ENCODE measurements at regions not wholly inside any gene's neighbourhood (a gene's known extent, or its start where the extent isn't known, plus 50 kb on each side); places are given as distances from the start of the nearest gene placed in this dataset.
"Not testable (repeated sequence)": the region's sequence is repeated elsewhere in the genome, so short reads cannot be mapped to it uniquely, and the experiment has no call there.

DNA sequence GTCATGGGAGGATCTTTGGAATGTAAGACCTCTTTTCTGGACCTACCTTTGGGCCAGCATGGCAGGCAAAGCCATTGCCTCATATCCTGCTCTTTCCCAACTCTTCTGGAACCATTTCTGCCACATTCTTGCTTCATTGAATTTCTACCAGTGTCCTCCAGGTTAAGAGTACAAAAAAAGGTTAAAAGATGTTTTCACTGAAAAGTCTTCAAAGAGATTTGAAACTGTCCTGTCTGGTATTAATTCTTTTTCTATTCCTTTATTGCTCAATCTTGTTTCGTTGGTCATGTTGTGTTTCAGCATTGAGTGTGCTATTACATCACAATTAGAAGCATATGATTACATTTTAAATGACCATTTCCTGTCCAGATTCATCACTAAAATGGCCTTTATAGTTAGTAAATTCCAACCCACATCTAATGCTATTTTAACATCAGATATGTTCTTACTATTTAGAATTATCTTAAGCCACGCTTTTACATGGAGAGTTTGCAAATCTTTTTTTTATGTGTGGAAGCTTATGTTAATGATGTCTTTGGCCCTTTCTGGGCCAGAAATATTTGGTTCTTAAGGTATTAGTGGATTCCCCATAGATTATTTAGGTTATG lies 450.9 kb downstream of the GJA1 start:
- Histone ChIP-seq H3K9me3 (no peaks in the 10 kb centered on the region), H3K27me3 (no peaks in the 10 kb centered on the region), H3K27ac (no peak overlapping the region), H3K4me3 (no peak overlapping the region), H3K4me1 (ENCODE audit: insufficient read depth) (no peaks in the 10 kb centered on the region), H3K36me3 (no peaks in the 10 kb centered on the region)
- WGBS, 3 donors = 73 to 87% (median 80%) methylated on average over 2 of the region's 2 CpGs
- intact Hi-C loops (cut with DNase I) = no loop called here
- no peak for DNase-seq
- TF ChIP-seq EP300 (IDR thresholded peaks at IDR 0.05) (no peak), POLR2A (IDR thresholded peaks at IDR 0.05) (no peak)
- TF ChIP-seq, protein P1, sequence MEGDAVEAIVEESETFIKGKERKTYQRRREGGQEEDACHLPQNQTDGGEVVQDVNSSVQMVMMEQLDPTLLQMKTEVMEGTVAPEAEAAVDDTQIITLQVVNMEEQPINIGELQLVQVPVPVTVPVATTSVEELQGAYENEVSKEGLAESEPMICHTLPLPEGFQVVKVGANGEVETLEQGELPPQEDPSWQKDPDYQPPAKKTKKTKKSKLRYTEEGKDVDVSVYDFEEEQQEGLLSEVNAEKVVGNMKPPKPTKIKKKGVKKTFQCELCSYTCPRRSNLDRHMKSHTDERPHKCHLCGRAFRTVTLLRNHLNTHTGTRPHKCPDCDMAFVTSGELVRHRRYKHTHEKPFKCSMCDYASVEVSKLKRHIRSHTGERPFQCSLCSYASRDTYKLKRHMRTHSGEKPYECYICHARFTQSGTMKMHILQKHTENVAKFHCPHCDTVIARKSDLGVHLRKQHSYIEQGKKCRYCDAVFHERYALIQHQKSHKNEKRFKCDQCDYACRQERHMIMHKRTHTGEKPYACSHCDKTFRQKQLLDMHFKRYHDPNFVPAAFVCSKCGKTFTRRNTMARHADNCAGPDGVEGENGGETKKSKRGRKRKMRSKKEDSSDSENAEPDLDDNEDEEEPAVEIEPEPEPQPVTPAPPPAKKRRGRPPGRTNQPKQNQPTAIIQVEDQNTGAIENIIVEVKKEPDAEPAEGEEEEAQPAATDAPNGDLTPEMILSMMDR (IDR thresholded peaks at IDR 0.05) = no peak

DNA sequence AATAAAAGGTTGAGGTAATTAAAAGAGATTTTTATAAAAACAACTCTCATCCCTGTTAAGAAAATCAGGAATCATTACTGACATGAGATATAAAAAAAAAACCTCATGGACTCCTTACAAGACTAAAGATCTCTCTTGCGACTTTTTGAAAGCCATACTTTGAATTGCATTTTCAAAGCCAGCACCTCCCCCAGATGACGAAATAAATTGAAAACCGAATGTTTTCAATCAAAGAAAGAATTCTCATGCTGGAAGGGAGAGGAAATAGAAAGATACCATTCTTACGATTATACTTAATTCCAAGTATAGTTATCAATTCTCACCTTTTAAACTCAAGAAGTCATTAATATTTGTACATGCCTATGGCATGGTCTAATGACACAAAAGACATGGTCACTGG lies 452.3 kb downstream of the GJA1 start:
- DNase-seq = no peak
- TF ChIP-seq, protein P1 (IDR thresholded peaks at IDR 0.05) = no peak
- TF ChIP-seq EP300 (IDR thresholded peaks at IDR 0.05) = no peak
- no peak for TF ChIP-seq POLR2A (IDR thresholded peaks at IDR 0.05)
- Histone ChIP-seq H3K27me3 (no peaks in the 10 kb centered on the region), H3K27ac (no peak overlapping the region), H3K36me3 (no peaks in the 10 kb centered on the region), H3K9me3 (no peaks in the 10 kb centered on the region), H3K4me3 (no peak overlapping the region), H3K4me1 (ENCODE audit: insufficient read depth) (no peaks in the 10 kb centered on the region)
- intact Hi-C loops (cut with DNase I) = no loop called here
- 65 to 73% (median 66%) methylated on average over 4 of the region's 4 CpGs for WGBS, 3 donors

DNA sequence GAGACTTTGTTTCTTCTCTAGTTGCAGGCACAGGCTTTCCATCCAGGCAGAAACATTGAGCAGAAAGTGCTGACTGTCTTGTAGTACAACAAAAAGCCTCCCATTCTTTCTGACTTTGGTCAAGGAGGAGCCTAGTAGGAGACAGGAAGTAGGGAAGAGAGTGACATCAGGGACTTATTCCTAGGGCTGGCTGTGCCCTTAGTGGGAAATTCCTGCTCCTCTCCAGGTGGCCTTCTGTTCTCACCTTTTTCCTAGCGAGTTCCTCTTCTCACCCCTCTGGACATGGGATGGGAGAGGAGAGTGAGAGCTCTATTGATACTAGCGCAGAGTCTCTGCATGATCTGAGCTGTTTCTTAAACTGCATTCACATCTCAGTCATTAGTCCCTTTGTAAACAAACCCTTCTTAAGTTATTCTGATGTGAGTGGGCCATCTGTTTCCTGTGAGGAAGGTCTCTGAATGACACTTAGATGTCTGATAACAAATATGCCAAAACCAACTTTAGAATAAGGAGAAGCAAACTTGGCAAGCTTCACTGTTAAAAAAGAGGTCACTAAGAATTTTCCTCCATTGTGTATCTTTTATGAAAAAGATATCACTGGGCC lies 455.0 kb downstream of the GJA1 start:
- no peaks in the 10 kb centered on the region for H3K9me3 ChIP-seq
- DNase-seq = no peak
- TF ChIP-seq EP300 (IDR thresholded peaks at IDR 0.05) = no peak
- no peaks in the 10 kb centered on the region for H3K27me3 ChIP-seq
- H3K4me1 ChIP-seq (ENCODE audit: insufficient read depth) = no peaks in the 10 kb centered on the region
- H3K36me3 ChIP-seq = no peaks in the 10 kb centered on the region
- H3K27ac ChIP-seq = no peak overlapping the region
- WGBS, 3 donors = 78 to 88% (median 80%) methylated on average over 2 of the region's 2 CpGs
- intact Hi-C loops (cut with DNase I) = no loop called here
- no peak overlapping the region for H3K4me3 ChIP-seq

DNA sequence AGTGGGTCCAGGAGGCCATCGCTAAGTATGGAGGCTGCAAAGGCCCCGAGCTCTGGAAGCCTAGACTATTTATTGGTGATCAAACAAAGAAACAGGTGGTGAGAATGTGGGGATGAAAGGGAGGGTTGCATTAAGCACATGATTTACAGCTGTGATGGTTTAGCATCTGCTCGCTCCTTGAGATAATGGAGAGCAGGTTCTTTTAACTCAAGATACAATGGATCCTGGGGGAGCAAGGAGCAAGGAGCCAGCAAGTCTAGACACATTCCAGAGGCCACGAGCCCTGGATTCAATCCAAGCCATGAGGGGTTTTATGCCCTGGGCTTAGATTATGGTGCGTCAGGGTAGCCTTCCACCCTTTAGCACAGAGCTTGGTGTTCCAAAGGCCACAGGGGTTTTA lies 460.3 kb downstream of the GJA1 start:
- WGBS, 3 donors = 62 to 75% (median 73%) methylated on average over 5 of the region's 5 CpGs
- H3K4me3 ChIP-seq; H3K4me1 ChIP-seq (ENCODE audit: insufficient read depth); intact Hi-C loops (cut with DNase I); DNase-seq; H3K36me3 ChIP-seq; H3K27me3 ChIP-seq; H3K27ac ChIP-seq; H3K9me3 ChIP-seq: not testable (repeated sequence)

DNA sequence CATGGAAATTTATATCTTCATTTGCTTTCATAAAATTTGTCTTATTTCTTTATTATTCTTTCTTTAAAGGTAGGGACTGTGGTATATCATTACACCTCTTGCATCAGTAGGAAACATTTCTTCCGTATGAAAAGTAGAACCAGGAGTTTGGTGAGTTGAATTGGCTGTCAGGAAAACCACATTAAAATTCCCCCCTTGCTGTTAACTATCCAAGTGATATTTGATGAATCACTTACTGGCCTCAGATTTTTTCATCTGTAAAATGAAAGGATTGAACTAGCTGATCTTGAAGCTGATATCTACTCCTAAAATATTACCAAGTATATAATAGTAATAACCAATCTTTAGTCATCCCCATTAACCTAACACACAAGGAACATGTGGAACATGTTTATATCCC lies 460.9 kb downstream of the GJA1 start:
- Histone ChIP-seq H3K27ac (no peak overlapping the region), H3K4me3 (no peak overlapping the region), H3K27me3 (no peaks in the 10 kb centered on the region), H3K4me1 (ENCODE audit: insufficient read depth) (no peaks in the 10 kb centered on the region), H3K36me3 (no peaks in the 10 kb centered on the region), H3K9me3 (no peaks in the 10 kb centered on the region)
- no peak for DNase-seq
- TF ChIP-seq POLR2A (IDR thresholded peaks at IDR 0.05) = no peak
- TF ChIP-seq, protein P1 (IDR thresholded peaks at IDR 0.05) = no peak
- TF ChIP-seq EP300 (IDR thresholded peaks at IDR 0.05) = no peak
- WGBS, 3 donors = 69 to 76% (median 75%) methylated on average over 1 of the region's 1 CpG
- intact Hi-C loops (cut with DNase I) = no loop called here

All from ovary (tissue), 7 donors.